DND-41 (cell line): ENCODE measurements at regions not wholly inside any gene's neighbourhood (a gene's known extent, or its start where the extent isn't known, plus 50 kb on each side); places are given as distances from the start of the nearest gene placed in this dataset.
A peak's percentile ranks its signal among the peaks of the same experiment; 100 is the strongest.

Source experiments
- ATAC-seq: fragments of 200-7000 bp; cut with Tn5 transposase; 3 replicates; pipeline ENCODE4 v1.9.1; 2021; ENCODE audit warnings: low read depth; ENCODE audit not compliant: insufficient read depth
- DNase-seq: peaks from one replicate; pipeline ENCODE4 v3.0.0-alpha.2; 2020
- H2AFZ ChIP-seq: 2 replicates; pipeline ENCODE4 v1.6.0; 2012; ENCODE audit warnings: low read depth, low read length
- H3K27ac ChIP-seq: 2 replicates; pipeline ENCODE4 v1.5.1; 2012; ENCODE audit warnings: low read length, inconsistent platforms
- H3K27me3 ChIP-seq: fragments of 200-600 bp; sonication (generic); 2 replicates; pipeline ENCODE4 v1.6.0; 2012; ENCODE audit warnings: low read length, mild to moderate bottlenecking, inconsistent platforms; ENCODE audit not compliant: insufficient read depth, poor library complexity
- H3K36me3 ChIP-seq: 2 replicates; pipeline ENCODE4 v1.5.1; 2012; ENCODE audit warnings: low read length, inconsistent platforms; ENCODE audit not compliant: insufficient read depth
- H3K4me1 ChIP-seq: 2 replicates; pipeline ENCODE4 v1.5.1; 2012; ENCODE audit warnings: mild to moderate bottlenecking, low read length; ENCODE audit not compliant: insufficient read depth
- H3K4me2 ChIP-seq: 2 replicates; pipeline ENCODE4 v1.6.0; 2012; ENCODE audit warnings: mild to moderate bottlenecking, moderate library complexity, low read length, inconsistent platforms; ENCODE audit not compliant: insufficient read depth
- H3K4me3 ChIP-seq, 2 experiments: fragments of 200-600 bp in 1 of 2; shearing (Covaris generic) in 1 of 2; 2 replicates each; pipeline ENCODE4 v1.5.1; 2012 to 2016; ENCODE audit warnings: inconsistent platforms in 2 of 2, low read length in 2 of 2, mild to moderate bottlenecking in 2 of 2, low read depth in 1 of 2, moderate library complexity in 1 of 2
- H3K79me2 ChIP-seq: 2 replicates; pipeline ENCODE4 v1.6.0; 2012; ENCODE audit warnings: low read length, inconsistent platforms; ENCODE audit not compliant: insufficient read depth
- H3K9ac ChIP-seq: 2 replicates; pipeline ENCODE4 v1.6.0; 2012; ENCODE audit warnings: low read depth, mild to moderate bottlenecking, inconsistent platforms, low read length, moderate library complexity
- H3K9me3 ChIP-seq: 2 replicates; pipeline ENCODE4 v1.5.1; 2012; ENCODE audit warnings: low read length, moderate library complexity, mild to moderate bottlenecking, inconsistent platforms; ENCODE audit not compliant: insufficient read depth, severe bottlenecking
- H4K20me1 ChIP-seq: 2 replicates; pipeline ENCODE4 v1.6.0; 2012; ENCODE audit warnings: low read length; ENCODE audit not compliant: insufficient read depth
- CTCF ChIP-seq: IDR thresholded peaks from 2 replicates; pipeline ENCODE4 v1.5.1; 2012; ENCODE audit warnings: borderline replicate concordance, low read length, moderate library complexity, mild to moderate bottlenecking; ENCODE audit not compliant: poor library complexity, severe bottlenecking; ENCODE audit errors: extremely low read depth
- EZH2 ChIP-seq: IDR thresholded peaks from 3 replicates; pipeline ENCODE4 v1.6.1; 2012; ENCODE audit warnings: borderline replicate concordance, low read depth, mild to moderate bottlenecking, moderate library complexity, low read length, inconsistent platforms; ENCODE audit not compliant: severe bottlenecking

GRCh38 chr18:24679062-24679461 lies 218.6 kb downstream of the HRH4 start:
- H3K36me3 ChIP-seq = no peaks in the 10 kb centered on the region
- H3K9ac ChIP-seq = no peak overlapping the region
- H3K79me2 ChIP-seq = no peaks in the 10 kb centered on the region
- no peak overlapping the region for H3K4me3 ChIP-seq
- H3K4me2 ChIP-seq = no peak overlapping the region
- no peak overlapping the region for H2AFZ ChIP-seq
- no peaks in the 10 kb centered on the region for H3K9me3 ChIP-seq
- no peaks in the 10 kb centered on the region for H4K20me1 ChIP-seq
- DNase-seq = no peak
- no peak overlapping the region for H3K27ac ChIP-seq
- TF ChIP-seq EZH2 = no peak
- TF ChIP-seq CTCF = no peak
- no peaks in the 10 kb centered on the region for H3K4me1 ChIP-seq
- peaks cover 7% of the 10 kb centered on the region for H3K27me3 ChIP-seq
- no peak for ATAC-seq

GRCh38 chr18:24683925-24684324 lies 223.5 kb downstream of the HRH4 start:
- Histone ChIP-seq H4K20me1 (no peaks in the 10 kb centered on the region), H3K4me3 (no peak overlapping the region), H2AFZ (no peak overlapping the region), H3K4me2 (no peak overlapping the region), H3K79me2 (no peaks in the 10 kb centered on the region), H3K9me3 (no peaks in the 10 kb centered on the region), H3K27ac (no peak overlapping the region), H3K4me1 (no peaks in the 10 kb centered on the region), H3K36me3 (no peaks in the 10 kb centered on the region), H3K9ac (no peak overlapping the region), H3K27me3 (peaks cover 3% of the 10 kb centered on the region)
- DNase-seq = no peak
- TF ChIP-seq CTCF (no peak), EZH2 (no peak)
- ATAC-seq = 0 out of 3 replicates have a peak, but pooled peaks have one; percentile 27

- H3K4me1 ChIP-seq = no peaks in the 10 kb centered on the region
- ATAC-seq (no peak), DNase-seq (no peak)
- H3K4me3 ChIP-seq = no peak overlapping the region
- H3K9ac ChIP-seq = no peak overlapping the region
- TF ChIP-seq EZH2 = no peak
- TF ChIP-seq CTCF = no peak
- H2AFZ ChIP-seq = no peak overlapping the region
- H4K20me1 ChIP-seq = no peaks in the 10 kb centered on the region
- H3K4me2 ChIP-seq = no peak overlapping the region
- H3K36me3 ChIP-seq = no peaks in the 10 kb centered on the region
- H3K27me3 ChIP-seq = no peaks in the 10 kb centered on the region
- H3K9me3 ChIP-seq = no peaks in the 10 kb centered on the region
- no peak overlapping the region for H3K27ac ChIP-seq
- no peaks in the 10 kb centered on the region for H3K79me2 ChIP-seq
These were observed 225.0 kb downstream of the HRH4 start for GRCh38 chr18:24685254-24685959.

- H3K9ac ChIP-seq = no peak overlapping the region
- no peak for TF ChIP-seq EZH2
- no peak for TF ChIP-seq CTCF
- no peaks in the 10 kb centered on the region for H3K27me3 ChIP-seq
- H3K4me1 ChIP-seq = no peaks in the 10 kb centered on the region
- no peak overlapping the region for H3K27ac ChIP-seq
- no peaks in the 10 kb centered on the region for H3K79me2 ChIP-seq
- H3K4me2 ChIP-seq = no peak overlapping the region
- H2AFZ ChIP-seq = no peak overlapping the region
- H3K4me3 ChIP-seq = no peak overlapping the region
- ATAC-seq = no peak
- H4K20me1 ChIP-seq = no peaks in the 10 kb centered on the region
- H3K36me3 ChIP-seq = no peaks in the 10 kb centered on the region
- no peaks in the 10 kb centered on the region for H3K9me3 ChIP-seq
- DNase-seq = no peak
These were observed 234.7 kb downstream of the HRH4 start for GRCh38 chr18:24695168-24695567.
